ENCODE measurements at regions not wholly inside any gene's neighbourhood (a gene's known extent, or its start where the extent isn't known, plus 50 kb on each side); places are given as distances from the start of the nearest gene placed in this dataset.

GRCh38 chr1:166464333-166464732 is 297.5 kb upstream of the FAM78B start (continued):
- TF ChIP-seq EZH2 (IDR thresholded peaks at IDR 0.05): no peak
- TF ChIP-seq JUND (IDR thresholded peaks at IDR 0.05): no peak
- TF ChIP-seq FOSL1 (IDR thresholded peaks at IDR 0.05; ENCODE audit: low read depth): no peak

GRCh38 chr1:166470014-166470413 is 303.2 kb upstream of the FAM78B start:
- H3K9ac ChIP-seq (ENCODE audit: low read length): no peak overlapping the region
- intact Hi-C loops (cut with micrococcal nuclease): no loop called here
- TF ChIP-seq ZNF274 (IDR thresholded peaks at IDR 0.05; ENCODE audit: low read depth, low read length) (no peak), RAD21 (IDR thresholded peaks at IDR 0.05; ENCODE audit: low read depth) (no peak), TCF7L2 (IDR thresholded peaks at IDR 0.05; ENCODE audit: borderline replicate concordance, extremely low read depth, insufficient read depth, insufficient read length) (no peak), POLR2AphosphoS5 (IDR thresholded peaks at IDR 0.05; ENCODE audit: low read depth, low read length) (no peak), ELF1 (IDR thresholded peaks at IDR 0.05; ENCODE audit: borderline replicate concordance, low read depth) (no peak), ZBTB33 (IDR thresholded peaks at IDR 0.05; ENCODE audit: extremely low read depth, insufficient replicate concordance, low read length) (no peak)
- peaks cover 12% of the 10 kb centered on the region for H3K27me3 ChIP-seq (ENCODE audit: insufficient read depth, low read length)
- no TSS peak for BruUV-seq (replicated peaks)
- H3K4me3 ChIP-seq (replicated peaks in 1 of 2; ENCODE audit: low read depth in 1 of 2, low read length in 2 of 2): no peak overlapping the region
- H3K9me2 ChIP-seq (ENCODE audit: insufficient read depth): no peaks in the 10 kb centered on the region
- H3K9me3 ChIP-seq (ENCODE audit: control insufficient read depth in 1 of 2, insufficient read depth in 1 of 2, low read depth in 1 of 2, low read length in 2 of 2): no peaks in the 10 kb centered on the region; a peak in 1 of 4 replicates
- no peak for ATAC-seq
- RAD21 ChIA-PET (ENCODE audit: low non-redundant PET in 1 of 2, low total read pairs in 2 of 2, uncharacterized antibody in 2 of 2, unreplicated experiment in 2 of 2): no interaction called here
- DNase-seq (ENCODE audit: low read depth, low spot score): no peak
- no peak overlapping the region for H3K27ac ChIP-seq (ENCODE audit: low read depth, low read length)
- H3K4me1 ChIP-seq (ENCODE audit: control insufficient read depth in 1 of 2, insufficient read depth in 2 of 2, low read length in 2 of 2): no peaks in the 10 kb centered on the region
- no peaks in the 10 kb centered on the region for H3K79me2 ChIP-seq (ENCODE audit: insufficient read depth, low read length)
- H3K4me2 ChIP-seq (ENCODE audit: low read length): no peak overlapping the region
- CTCF ChIA-PET: interaction anchor here (1.9 kb wide), 1 partner anchor 9 kb away, joined by 8 read pairs; no protein-coding TSS in a partner anchor
- POLR2A ChIA-PET: no interaction called here
- H2AFZ ChIP-seq (ENCODE audit: low read depth, low read length, poor library complexity, severe bottlenecking): no peak overlapping the region
- H3K36me3 ChIP-seq (ENCODE audit: control insufficient read depth in 1 of 2, insufficient read depth in 2 of 2, low read length in 2 of 2): no peaks in the 10 kb centered on the region
- H4K20me1 ChIP-seq (ENCODE audit: insufficient read depth): no peaks in the 10 kb centered on the region
